WTC11 (cell line): ENCODE measurements at regions not wholly inside any gene's neighbourhood (a gene's known extent, or its start where the extent isn't known, plus 50 kb on each side); places are given as distances from the start of the nearest gene placed in this dataset.

ENCODE experiments used
- ATAC-seq: fragments of 200-7000 bp; cut with Tn5 transposase; 2 replicates; pipeline ENCODE4 v1.10.0; 2021; ENCODE audit warnings: mild to moderate bottlenecking, moderate library complexity
- CTCF ChIA-PET: fragments of 300-600 bp; sonication (Branson Sonifier 250); formaldehyde crosslinking; loops from one replicate; lab custom pipeline; 2021; ENCODE audit warnings: antibody characterized with exemption; lab: Charles Lee
- POLR2A ChIA-PET: fragments of 350-600 bp; sonication (Branson Sonifier 250); formaldehyde crosslinking; loops from one replicate; lab custom pipeline; 2021; ENCODE audit warnings: antibody characterized with exemption; lab: Charles Lee
- DNase-seq: peaks from one replicate; pipeline ENCODE4 v3.0.0; 2021; ENCODE audit warnings: low spot score
- H3K27ac Mint-ChIP-seq: 2 replicates; pipeline ENCODE4 v1.8.0; 2021; ENCODE audit warnings: mixed read lengths
- H3K27me3 Mint-ChIP-seq: 2 replicates; pipeline ENCODE4 v1.8.0; 2021; ENCODE audit warnings: low read depth, mild to moderate bottlenecking, moderate library complexity, mixed read lengths
- H3K36me3 Mint-ChIP-seq: 2 replicates; pipeline ENCODE4 v1.8.0; 2021; ENCODE audit warnings: mixed read lengths
- H3K4me1 Mint-ChIP-seq: 2 replicates; pipeline ENCODE4 v1.8.0; 2022; ENCODE audit warnings: mixed read lengths
- H3K4me3 Mint-ChIP-seq: 2 replicates; pipeline ENCODE4 v1.8.0; 2021; ENCODE audit warnings: mild to moderate bottlenecking, moderate library complexity, mixed read lengths
- H3K9me3 Mint-ChIP-seq: 2 replicates; pipeline ENCODE4 v1.8.0; 2021; ENCODE audit warnings: mixed read lengths
- ATF1 ChIP-seq: sonication (generic); formaldehyde crosslinking; IDR thresholded peaks from 2 replicates; pipeline ENCODE4 v1.8.1; 2023; ENCODE audit warnings: mild to moderate bottlenecking, moderate library complexity, missing genetic modification reagents
- CREM ChIP-seq: sonication (generic); formaldehyde crosslinking; IDR thresholded peaks from 2 replicates; pipeline ENCODE4 v1.8.1; 2022; ENCODE audit warnings: mild to moderate bottlenecking, missing genetic modification reagents, moderate library complexity
- NFE2L1 ChIP-seq: sonication (generic); formaldehyde crosslinking; IDR thresholded peaks from 2 replicates; pipeline ENCODE4 v1.8.1; 2023; ENCODE audit warnings: missing genetic modification reagents
- NFYB ChIP-seq: sonication (generic); formaldehyde crosslinking; conservative IDR thresholded peaks from 2 replicates; pipeline ENCODE4 v1.8.0; 2022; ENCODE audit warnings: low read depth, missing genetic modification reagents
- OVOL2 ChIP-seq: fragments of 250-450 bp; sonication (Bioruptor Pico); IDR thresholded peaks from 2 replicates; pipeline ENCODE4 v1.9.0; 2021; ENCODE audit warnings: mild to moderate bottlenecking, borderline replicate concordance
- TEAD4 ChIP-seq: sonication (generic); formaldehyde crosslinking; IDR thresholded peaks from 2 replicates; pipeline ENCODE4 v1.8.0; 2022; ENCODE audit warnings: mild to moderate bottlenecking, missing genetic modification reagents
- ZNF121 ChIP-seq: sonication (generic); formaldehyde crosslinking; IDR thresholded peaks from 2 replicates; pipeline ENCODE4 v1.8.0; 2023; ENCODE audit warnings: missing genetic modification reagents
- ZNF138 ChIP-seq: sonication (generic); formaldehyde crosslinking; conservative IDR thresholded peaks from 2 replicates; pipeline ENCODE4 v1.8.1; 2022; ENCODE audit warnings: mild to moderate bottlenecking, moderate library complexity, missing genetic modification reagents
- ZNF219 ChIP-seq: sonication (generic); formaldehyde crosslinking; IDR thresholded peaks from 2 replicates; pipeline ENCODE4 v1.8.0; 2023; ENCODE audit warnings: missing genetic modification reagents, mild to moderate bottlenecking, borderline replicate concordance
- TF ChIP-seq, protein P1 (sequence below): sonication (generic); formaldehyde crosslinking; IDR thresholded peaks from 2 replicates; pipeline ENCODE4 v1.8.0; 2023; ENCODE audit warnings: missing genetic modification reagents, mild to moderate bottlenecking, borderline replicate concordance
- TF ChIP-seq, protein P2 (sequence below): sonication (generic); formaldehyde crosslinking; IDR thresholded peaks from 2 replicates; pipeline ENCODE4 v1.8.1; 2023; ENCODE audit warnings: mild to moderate bottlenecking, missing genetic modification reagents, moderate library complexity
- TF ChIP-seq, protein P3 (sequence below): sonication (generic); formaldehyde crosslinking; IDR thresholded peaks from 2 replicates; pipeline ENCODE4 v1.8.0; 2022; ENCODE audit warnings: mild to moderate bottlenecking, missing genetic modification reagents
- TF ChIP-seq, protein P4 (sequence below): sonication (generic); formaldehyde crosslinking; IDR thresholded peaks from 2 replicates; pipeline ENCODE4 v1.8.1; 2023; ENCODE audit warnings: mild to moderate bottlenecking, moderate library complexity, missing genetic modification reagents
- TF ChIP-seq, protein P5 (sequence below): fragments of 250-450 bp; sonication (Bioruptor Pico); IDR thresholded peaks from 2 replicates; pipeline ENCODE4 v1.9.0; 2021; ENCODE audit warnings: moderate library complexity, mild to moderate bottlenecking, inconsistent platforms, borderline replicate concordance
- TF ChIP-seq, protein P6 (sequence below): sonication (generic); formaldehyde crosslinking; IDR thresholded peaks from 2 replicates; pipeline ENCODE4 v1.8.0; 2023; ENCODE audit warnings: missing genetic modification reagents
- TF ChIP-seq, protein P7 (sequence below): sonication (generic); formaldehyde crosslinking; conservative IDR thresholded peaks from 2 replicates; pipeline ENCODE4 v1.8.1; 2022; ENCODE audit warnings: mild to moderate bottlenecking, missing genetic modification reagents
- TF ChIP-seq, protein P8 (sequence below): sonication (generic); formaldehyde crosslinking; IDR thresholded peaks from 2 replicates; pipeline ENCODE4 v1.8.1; 2023; ENCODE audit warnings: mild to moderate bottlenecking, missing genetic modification reagents
- TF ChIP-seq, protein P9 (sequence below): fragments of 250-450 bp; sonication (Bioruptor Pico); IDR thresholded peaks from 2 replicates; pipeline ENCODE4 v1.9.0; 2021; ENCODE audit warnings: mild to moderate bottlenecking
- TF ChIP-seq, protein P10 (sequence below): sonication (generic); formaldehyde crosslinking; IDR thresholded peaks from 2 replicates; pipeline ENCODE4 v1.8.1; 2022; ENCODE audit warnings: mild to moderate bottlenecking, moderate library complexity, missing genetic modification reagents

DNA sequence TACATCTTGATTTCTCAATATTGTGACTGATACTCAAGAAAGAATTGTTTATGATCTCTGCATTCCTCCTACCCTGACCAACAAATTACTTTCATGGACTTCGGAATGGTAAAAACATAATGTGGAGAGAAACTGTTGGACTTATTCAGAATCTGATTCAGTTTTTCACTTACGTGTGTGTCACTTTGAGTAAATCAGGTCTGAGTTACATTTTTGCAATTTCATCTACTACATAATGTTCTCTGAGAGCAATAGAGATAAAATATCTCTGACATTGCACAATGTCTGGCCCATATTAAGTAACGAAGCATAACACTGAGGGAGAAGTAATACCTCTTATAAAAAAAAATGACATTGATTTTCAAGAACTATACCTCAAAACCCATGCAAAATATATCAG, 1337.9 kb upstream of the CHAC2 start:
- TF ChIP-seq, protein P1, sequence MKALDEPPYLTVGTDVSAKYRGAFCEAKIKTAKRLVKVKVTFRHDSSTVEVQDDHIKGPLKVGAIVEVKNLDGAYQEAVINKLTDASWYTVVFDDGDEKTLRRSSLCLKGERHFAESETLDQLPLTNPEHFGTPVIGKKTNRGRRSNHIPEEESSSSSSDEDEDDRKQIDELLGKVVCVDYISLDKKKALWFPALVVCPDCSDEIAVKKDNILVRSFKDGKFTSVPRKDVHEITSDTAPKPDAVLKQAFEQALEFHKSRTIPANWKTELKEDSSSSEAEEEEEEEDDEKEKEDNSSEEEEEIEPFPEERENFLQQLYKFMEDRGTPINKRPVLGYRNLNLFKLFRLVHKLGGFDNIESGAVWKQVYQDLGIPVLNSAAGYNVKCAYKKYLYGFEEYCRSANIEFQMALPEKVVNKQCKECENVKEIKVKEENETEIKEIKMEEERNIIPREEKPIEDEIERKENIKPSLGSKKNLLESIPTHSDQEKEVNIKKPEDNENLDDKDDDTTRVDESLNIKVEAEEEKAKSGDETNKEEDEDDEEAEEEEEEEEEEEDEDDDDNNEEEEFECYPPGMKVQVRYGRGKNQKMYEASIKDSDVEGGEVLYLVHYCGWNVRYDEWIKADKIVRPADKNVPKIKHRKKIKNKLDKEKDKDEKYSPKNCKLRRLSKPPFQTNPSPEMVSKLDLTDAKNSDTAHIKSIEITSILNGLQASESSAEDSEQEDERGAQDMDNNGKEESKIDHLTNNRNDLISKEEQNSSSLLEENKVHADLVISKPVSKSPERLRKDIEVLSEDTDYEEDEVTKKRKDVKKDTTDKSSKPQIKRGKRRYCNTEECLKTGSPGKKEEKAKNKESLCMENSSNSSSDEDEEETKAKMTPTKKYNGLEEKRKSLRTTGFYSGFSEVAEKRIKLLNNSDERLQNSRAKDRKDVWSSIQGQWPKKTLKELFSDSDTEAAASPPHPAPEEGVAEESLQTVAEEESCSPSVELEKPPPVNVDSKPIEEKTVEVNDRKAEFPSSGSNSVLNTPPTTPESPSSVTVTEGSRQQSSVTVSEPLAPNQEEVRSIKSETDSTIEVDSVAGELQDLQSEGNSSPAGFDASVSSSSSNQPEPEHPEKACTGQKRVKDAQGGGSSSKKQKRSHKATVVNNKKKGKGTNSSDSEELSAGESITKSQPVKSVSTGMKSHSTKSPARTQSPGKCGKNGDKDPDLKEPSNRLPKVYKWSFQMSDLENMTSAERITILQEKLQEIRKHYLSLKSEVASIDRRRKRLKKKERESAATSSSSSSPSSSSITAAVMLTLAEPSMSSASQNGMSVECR (CRISPR knock-in tag): no peak
- TF ChIP-seq NFE2L1 (CRISPR knock-in tag) (no peak), TEAD4 (CRISPR knock-in tag) (no peak), ZNF138 (no peak)
- TF ChIP-seq, protein P2, sequence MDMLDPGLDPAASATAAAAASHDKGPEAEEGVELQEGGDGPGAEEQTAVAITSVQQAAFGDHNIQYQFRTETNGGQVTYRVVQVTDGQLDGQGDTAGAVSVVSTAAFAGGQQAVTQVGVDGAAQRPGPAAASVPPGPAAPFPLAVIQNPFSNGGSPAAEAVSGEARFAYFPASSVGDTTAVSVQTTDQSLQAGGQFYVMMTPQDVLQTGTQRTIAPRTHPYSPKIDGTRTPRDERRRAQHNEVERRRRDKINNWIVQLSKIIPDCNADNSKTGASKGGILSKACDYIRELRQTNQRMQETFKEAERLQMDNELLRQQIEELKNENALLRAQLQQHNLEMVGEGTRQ (CRISPR knock-in tag): no peak
- Mint-ChIP-seq H3K36me3 (no peaks in the 10 kb centered on the region), H3K9me3 (peaks cover 16% of the 10 kb centered on the region), H3K4me3 (no peak overlapping the region), H3K4me1 (peaks cover 8% of the 10 kb centered on the region), H3K27me3 (no peaks in the 10 kb centered on the region), H3K27ac (no peak overlapping the region)
- ChIA-PET CTCF (no interaction called here), POLR2A (no interaction called here)
- ATAC-seq (no peak), DNase-seq (no peak)

DNA sequence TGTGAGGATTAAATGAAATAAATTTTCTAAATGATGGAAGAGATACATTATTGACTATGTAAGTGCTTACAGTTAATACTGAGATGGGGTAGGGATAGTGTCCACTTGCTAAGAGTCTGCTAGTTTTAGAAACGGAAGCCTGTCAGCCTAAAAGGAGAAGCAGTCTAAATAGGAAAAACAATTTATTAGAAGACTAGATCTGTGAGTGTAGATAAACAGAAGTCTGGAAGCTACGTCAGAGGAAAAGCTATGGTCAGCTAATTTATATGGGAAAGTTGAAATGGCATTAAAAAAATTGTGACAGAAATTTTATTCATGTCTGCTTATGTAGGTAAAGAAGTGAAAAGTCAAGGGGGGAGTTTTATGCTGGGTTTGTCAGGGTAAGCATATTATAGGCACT, 1338.4 kb upstream of the CHAC2 start:
- DNase-seq (no peak), ATAC-seq (no peak)
- ChIA-PET CTCF (no interaction called here), POLR2A (no interaction called here)
- no peaks in the 10 kb centered on the region for H3K27me3 Mint-ChIP-seq
- H3K4me1 Mint-ChIP-seq: peaks cover 11% of the 10 kb centered on the region
- H3K9me3 Mint-ChIP-seq: peaks cover 16% of the 10 kb centered on the region
- H3K27ac Mint-ChIP-seq: no peak overlapping the region
- no peaks in the 10 kb centered on the region for H3K36me3 Mint-ChIP-seq
- no peak overlapping the region for H3K4me3 Mint-ChIP-seq
- TF ChIP-seq, protein P2 (CRISPR knock-in tag): no peak
- TF ChIP-seq, protein P3, sequence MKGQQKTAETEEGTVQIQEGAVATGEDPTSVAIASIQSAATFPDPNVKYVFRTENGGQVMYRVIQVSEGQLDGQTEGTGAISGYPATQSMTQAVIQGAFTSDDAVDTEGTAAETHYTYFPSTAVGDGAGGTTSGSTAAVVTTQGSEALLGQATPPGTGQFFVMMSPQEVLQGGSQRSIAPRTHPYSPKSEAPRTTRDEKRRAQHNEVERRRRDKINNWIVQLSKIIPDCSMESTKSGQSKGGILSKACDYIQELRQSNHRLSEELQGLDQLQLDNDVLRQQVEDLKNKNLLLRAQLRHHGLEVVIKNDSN (CRISPR knock-in tag): no peak
- TF ChIP-seq, protein P4, sequence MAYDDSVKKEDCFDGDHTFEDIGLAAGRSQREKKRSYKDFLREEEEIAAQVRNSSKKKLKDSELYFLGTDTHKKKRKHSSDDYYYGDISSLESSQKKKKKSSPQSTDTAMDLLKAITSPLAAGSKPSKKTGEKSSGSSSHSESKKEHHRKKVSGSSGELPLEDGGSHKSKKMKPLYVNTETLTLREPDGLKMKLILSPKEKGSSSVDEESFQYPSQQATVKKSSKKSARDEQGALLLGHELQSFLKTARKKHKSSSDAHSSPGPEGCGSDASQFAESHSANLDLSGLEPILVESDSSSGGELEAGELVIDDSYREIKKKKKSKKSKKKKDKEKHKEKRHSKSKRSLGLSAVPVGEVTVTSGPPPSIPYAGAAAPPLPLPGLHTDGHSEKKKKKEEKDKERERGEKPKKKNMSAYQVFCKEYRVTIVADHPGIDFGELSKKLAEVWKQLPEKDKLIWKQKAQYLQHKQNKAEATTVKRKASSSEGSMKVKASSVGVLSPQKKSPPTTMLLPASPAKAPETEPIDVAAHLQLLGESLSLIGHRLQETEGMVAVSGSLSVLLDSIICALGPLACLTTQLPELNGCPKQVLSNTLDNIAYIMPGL: no peak
- no peak for TF ChIP-seq ATF1 (CRISPR knock-in tag)
- no peak for TF ChIP-seq ZNF219 (CRISPR knock-in tag)
- TF ChIP-seq OVOL2: no peak
- TF ChIP-seq, protein P5, sequence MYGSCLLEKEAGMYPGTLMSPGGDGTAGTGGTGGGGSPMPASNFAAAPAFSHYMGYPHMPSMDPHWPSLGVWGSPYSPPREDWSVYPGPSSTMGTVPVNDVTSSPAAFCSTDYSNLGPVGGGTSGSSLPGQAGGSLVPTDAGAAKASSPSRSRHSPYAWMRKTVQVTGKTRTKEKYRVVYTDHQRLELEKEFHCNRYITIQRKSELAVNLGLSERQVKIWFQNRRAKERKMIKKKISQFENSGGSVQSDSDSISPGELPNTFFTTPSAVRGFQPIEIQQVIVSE (CRISPR knock-in tag): no peak
- TF ChIP-seq, protein P6, sequence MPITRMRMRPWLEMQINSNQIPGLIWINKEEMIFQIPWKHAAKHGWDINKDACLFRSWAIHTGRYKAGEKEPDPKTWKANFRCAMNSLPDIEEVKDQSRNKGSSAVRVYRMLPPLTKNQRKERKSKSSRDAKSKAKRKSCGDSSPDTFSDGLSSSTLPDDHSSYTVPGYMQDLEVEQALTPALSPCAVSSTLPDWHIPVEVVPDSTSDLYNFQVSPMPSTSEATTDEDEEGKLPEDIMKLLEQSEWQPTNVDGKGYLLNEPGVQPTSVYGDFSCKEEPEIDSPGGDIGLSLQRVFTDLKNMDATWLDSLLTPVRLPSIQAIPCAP: no peak
- TF ChIP-seq, protein P7, sequence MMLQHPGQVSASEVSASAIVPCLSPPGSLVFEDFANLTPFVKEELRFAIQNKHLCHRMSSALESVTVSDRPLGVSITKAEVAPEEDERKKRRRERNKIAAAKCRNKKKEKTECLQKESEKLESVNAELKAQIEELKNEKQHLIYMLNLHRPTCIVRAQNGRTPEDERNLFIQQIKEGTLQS (CRISPR knock-in tag): no peak
- no peak for TF ChIP-seq CREM (CRISPR knock-in tag)
- no peak for TF ChIP-seq NFYB
- TF ChIP-seq, protein P8, sequence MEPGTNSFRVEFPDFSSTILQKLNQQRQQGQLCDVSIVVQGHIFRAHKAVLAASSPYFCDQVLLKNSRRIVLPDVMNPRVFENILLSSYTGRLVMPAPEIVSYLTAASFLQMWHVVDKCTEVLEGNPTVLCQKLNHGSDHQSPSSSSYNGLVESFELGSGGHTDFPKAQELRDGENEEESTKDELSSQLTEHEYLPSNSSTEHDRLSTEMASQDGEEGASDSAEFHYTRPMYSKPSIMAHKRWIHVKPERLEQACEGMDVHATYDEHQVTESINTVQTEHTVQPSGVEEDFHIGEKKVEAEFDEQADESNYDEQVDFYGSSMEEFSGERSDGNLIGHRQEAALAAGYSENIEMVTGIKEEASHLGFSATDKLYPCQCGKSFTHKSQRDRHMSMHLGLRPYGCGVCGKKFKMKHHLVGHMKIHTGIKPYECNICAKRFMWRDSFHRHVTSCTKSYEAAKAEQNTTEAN (CRISPR knock-in tag): no peak
- TF ChIP-seq, protein P9, sequence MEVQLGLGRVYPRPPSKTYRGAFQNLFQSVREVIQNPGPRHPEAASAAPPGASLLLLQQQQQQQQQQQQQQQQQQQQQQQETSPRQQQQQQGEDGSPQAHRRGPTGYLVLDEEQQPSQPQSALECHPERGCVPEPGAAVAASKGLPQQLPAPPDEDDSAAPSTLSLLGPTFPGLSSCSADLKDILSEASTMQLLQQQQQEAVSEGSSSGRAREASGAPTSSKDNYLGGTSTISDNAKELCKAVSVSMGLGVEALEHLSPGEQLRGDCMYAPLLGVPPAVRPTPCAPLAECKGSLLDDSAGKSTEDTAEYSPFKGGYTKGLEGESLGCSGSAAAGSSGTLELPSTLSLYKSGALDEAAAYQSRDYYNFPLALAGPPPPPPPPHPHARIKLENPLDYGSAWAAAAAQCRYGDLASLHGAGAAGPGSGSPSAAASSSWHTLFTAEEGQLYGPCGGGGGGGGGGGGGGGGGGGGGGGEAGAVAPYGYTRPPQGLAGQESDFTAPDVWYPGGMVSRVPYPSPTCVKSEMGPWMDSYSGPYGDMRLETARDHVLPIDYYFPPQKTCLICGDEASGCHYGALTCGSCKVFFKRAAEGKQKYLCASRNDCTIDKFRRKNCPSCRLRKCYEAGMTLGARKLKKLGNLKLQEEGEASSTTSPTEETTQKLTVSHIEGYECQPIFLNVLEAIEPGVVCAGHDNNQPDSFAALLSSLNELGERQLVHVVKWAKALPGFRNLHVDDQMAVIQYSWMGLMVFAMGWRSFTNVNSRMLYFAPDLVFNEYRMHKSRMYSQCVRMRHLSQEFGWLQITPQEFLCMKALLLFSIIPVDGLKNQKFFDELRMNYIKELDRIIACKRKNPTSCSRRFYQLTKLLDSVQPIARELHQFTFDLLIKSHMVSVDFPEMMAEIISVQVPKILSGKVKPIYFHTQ (CRISPR knock-in tag): no peak
- TF ChIP-seq, protein P10, sequence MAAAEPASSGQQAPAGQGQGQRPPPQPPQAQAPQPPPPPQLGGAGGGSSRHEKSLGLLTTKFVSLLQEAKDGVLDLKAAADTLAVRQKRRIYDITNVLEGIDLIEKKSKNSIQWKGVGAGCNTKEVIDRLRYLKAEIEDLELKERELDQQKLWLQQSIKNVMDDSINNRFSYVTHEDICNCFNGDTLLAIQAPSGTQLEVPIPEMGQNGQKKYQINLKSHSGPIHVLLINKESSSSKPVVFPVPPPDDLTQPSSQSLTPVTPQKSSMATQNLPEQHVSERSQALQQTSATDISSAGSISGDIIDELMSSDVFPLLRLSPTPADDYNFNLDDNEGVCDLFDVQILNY (CRISPR knock-in tag): no peak
- TF ChIP-seq ZNF121 (CRISPR knock-in tag): no peak
